HG03457 (cell line): ENCODE measurements at regions not wholly inside any gene's neighbourhood (a gene's known extent, or its start where the extent isn't known, plus 50 kb on each side); places are given as distances from the start of the nearest gene placed in this dataset.
"Not testable (repeated sequence)": the region's sequence is repeated elsewhere in the genome, so short reads cannot be mapped to it uniquely, and the experiment has no call there.

Source experiments
- ATAC-seq: cut with Tn5 transposase; IDR thresholded peaks from one replicate; pipeline ENCODE4 v1.9.1; 2021; ENCODE audit warnings: moderate number of reproducible peaks; ENCODE audit not compliant: unreplicated experiment

DNA sequence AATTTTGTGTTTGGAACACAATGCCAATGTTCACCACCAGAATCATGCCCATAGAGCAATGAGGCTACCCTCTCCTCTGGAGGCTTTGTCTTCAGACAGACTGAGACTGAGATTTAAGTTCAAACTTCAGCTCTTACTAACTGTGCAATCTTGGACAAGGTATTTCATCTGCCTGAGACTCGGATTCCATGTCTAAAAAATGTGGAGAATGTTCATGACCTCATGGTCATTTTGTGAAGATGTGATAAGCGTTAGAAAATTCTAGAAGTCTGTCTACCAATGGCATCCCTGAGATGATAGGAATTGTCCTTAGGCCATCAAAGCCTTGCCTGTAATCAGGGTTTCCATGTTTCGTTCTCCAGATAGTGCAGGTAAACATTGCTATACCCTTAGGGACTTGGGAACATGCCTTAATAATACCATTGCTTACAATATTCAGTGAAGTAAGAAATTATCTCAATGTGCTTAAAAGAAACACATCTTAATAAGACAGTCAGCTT, 388.2 kb upstream of the MAF start:
- no peak for ATAC-seq

DNA sequence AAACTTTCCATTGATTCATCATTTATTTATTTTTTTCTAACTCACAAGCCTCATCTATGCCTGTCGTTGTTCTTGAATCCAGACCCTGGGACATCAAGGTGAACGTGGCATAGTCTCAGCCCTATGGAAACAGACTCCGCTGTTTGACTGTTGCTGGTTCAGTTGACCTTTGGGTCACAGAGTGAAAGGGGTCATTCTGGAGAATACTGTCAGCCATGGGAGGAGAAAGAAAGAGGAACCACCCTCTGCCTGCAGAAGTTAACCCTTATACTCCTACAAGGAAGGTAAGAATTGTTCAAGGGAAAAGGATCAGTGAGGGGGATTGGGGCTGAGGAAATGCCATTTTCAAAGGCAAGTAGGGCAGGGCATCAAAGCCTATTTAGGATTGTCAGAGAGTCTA, 387.6 kb upstream of the MAF start:
- no peak for ATAC-seq

DNA sequence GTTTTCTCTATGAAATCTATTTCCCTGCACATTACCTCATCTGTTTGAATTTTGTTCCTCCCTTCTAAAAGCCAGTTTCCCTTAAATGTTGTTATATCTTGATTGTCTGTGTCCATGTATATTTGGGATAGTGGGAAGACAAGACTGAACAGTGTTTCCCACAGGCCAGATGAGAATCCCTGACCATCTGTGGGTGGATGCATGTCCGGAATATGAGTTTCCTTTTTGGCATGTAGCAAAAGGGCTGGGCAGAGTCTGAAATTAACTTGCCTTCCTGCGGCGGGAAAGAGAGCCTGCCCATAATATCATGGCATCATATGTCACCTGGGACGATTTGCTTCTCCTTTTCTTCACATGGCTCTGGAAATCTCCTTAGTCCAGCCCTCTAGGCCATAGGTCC, 385.8 kb upstream of the MAF start:
- ATAC-seq: no peak

DNA sequence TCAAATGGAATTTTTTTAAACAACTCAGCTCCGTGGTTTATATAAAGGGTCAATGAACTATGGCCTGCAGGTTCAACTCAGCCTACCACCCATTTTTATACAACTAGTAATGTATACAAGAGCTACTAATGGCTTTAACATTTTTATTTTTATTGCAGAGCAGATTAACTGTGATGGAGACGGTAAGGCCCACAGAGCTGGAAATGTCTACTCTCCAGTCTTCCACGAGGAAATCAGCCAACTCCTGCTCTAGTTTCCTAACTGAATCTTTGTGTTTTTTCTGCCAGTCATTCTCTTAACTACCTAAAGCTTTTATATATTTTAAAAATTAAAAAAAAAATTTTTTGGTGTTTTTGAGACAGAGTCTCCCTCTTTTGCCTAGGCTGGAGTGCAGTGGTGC, 385.1 kb upstream of the MAF start:
- ATAC-seq: no peak

- ATAC-seq: not testable (repeated sequence)
These were observed 383.6 kb upstream of the MAF start for GRCh38 chr16:79984149-79984548.

- no peak for ATAC-seq
These were observed 382.3 kb upstream of the MAF start for GRCh38 chr16:79982862-79983261.

GRCh38 chr16:79982361-79982760, 381.8 kb upstream of the MAF start:
- ATAC-seq: no peak

GRCh38 chr16:79981814-79982213, 381.3 kb upstream of the MAF start:
- ATAC-seq: no peak

DNA sequence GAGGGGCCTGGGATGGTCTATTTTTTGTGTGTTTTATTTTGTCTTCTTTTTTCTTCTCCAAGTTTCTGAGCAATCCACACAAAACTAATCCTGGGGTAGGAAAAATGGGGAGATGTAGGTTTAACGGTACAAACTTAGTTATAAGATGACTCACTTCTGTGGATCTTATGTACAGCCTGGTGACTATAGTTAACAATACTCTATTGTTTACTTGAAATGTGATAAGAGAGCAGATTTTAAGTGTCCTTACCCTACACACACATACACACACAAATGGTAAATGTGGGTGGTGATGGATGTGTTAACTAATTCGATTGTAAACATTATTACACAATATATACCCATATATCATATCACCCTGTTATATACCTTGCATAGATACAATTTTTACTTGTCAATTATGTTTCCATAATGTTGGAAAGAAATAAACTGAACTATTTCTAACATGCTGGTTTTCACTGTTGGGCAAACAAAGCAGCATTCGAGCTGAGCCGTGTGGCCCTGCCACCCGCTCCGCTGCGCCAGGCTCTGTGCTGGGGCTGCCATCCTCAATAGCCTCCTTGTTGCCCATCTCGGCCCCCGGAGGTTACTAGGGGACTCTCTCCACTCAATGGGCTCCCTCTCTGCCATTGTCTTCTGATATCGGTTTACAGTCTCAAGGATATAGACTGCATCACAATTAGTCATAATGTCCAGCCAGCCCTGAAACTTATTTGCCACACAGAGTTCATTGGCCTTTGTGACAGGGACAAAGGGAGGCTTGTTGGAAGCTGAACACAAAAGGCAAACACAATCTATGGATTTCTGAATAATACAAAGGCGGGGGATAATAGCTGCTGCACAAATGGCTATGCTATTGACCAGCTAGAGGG, 380.3 kb upstream of the MAF start:
- no peak for ATAC-seq

DNA sequence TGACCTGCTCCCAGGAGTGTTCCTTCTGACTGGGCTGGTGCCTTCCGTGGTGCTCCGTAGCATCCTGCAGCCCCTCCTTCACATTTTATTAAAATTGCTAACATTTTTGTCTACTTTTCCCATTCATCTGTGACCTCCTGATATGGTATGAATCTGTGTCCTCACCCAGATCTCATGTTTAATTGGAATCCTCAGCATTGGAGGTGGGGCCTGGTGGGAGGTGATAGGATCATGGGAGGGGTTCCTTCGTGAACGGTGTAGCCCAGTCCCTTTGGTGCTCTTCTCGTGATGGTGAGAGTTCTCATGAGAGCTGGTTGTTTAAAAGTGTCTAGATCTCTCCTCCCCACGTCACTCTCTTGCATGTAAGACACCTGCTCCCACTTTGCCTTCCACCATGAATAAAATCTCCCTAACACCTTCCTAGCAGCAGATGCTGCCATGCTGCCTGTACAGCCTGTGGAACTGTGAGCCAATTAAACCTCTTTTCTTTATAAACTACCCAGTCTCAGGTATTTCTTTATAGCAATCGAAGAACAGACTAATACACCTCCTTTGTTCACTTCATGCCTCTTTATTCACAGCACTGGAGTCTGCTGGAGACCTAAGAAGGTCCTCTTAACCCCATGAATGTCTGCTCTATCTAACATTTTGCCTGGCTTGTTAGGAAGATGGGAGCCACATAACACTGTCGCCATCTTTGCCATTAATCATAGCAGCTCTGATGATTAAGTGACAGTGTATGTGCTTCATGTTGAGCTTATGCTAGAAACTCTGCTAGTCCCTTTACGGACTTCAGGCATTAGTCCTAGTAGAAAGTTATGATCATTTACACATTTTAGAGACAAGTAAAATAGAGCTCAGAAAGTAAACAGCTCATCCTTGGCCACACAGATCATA, 377.7 kb upstream of the MAF start:
- ATAC-seq: no peak

- ATAC-seq: no peak
These were observed 372.8 kb upstream of the MAF start for GRCh38 chr16:79973320-79973719.

- ATAC-seq: no peak
These were observed 371.6 kb upstream of the MAF start for GRCh38 chr16:79972053-79972704.

GRCh38 chr16:79971237-79971572, 370.7 kb upstream of the MAF start:
- no peak for ATAC-seq

GRCh38 chr16:79970551-79971236, 370.2 kb upstream of the MAF start:
- ATAC-seq: no peak

DNA sequence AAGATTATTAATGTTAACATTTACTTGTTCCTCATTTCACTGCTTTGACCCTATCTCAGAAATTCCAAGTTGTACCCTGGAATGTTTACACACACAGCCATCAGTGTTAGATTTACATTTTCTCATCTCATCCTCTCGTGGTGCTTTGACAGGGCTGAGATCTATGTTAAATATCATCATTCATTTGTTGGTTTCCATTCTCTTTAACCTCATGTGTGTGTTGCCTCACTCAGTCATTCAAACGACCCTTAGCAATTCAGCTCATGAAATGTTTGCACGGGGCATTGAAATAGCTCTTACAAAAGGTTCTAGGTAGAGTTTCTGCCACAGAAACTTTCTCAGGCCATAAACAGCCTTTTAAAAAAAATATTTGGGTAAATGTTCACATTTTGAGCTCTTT, 369.6 kb upstream of the MAF start:
- ATAC-seq: no peak

GRCh38 chr16:79969458-79969857, 368.9 kb upstream of the MAF start:
- ATAC-seq: no peak

GRCh38 chr16:79966226-79966625, 365.7 kb upstream of the MAF start:
- ATAC-seq: no peak

DNA sequence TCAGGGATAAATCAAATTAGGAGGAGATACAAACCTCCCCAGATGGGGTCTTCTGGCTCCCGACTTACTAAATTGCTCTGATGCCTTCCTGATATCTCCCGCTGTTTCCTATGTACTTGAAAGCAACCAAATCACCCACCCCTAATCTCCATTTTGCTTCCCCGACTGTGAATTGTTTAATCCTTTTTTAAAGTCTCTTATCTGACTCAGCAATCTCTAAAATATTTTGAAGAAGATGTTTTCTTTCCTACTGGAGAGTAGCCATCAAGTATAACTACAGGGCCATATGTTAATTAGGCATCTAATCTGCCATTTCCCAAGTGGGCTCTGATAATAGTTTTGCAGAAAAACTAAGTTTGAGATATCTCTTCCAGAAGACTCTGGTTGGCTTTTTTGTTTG, 365.2 kb upstream of the MAF start:
- no peak for ATAC-seq

GRCh38 chr16:79964104-79964503, 363.6 kb upstream of the MAF start:
- ATAC-seq: no peak

DNA sequence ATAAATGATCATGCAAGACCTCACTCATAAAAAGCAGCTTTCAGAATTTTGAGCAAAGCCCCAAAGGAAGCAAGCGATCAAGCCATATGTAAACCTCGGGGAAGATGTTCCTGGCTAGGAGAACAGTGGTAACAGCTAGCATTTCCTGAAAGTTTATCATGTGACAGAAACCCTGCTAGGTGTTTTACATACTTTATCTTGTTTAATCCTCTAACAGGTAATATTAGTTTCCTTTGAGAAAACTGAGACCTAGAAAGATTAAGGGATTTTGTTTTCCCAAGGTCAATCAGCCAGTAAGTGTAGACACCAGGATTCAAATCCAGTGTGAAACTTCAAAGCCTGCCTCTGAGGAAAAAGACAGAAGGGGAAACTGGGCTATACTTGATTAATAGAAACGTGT, 362.4 kb upstream of the MAF start:
- ATAC-seq: no peak

GRCh38 chr16:79959226-79959625, 358.7 kb upstream of the MAF start:
- no peak for ATAC-seq
